ENCODE measurements at regions not wholly inside any gene's neighbourhood (a gene's known extent, or its start where the extent isn't known, plus 50 kb on each side); places are given as distances from the start of the nearest gene placed in this dataset.
"Not testable (repeated sequence)": the region's sequence is repeated elsewhere in the genome, so short reads cannot be mapped to it uniquely, and the experiment has no call there.

GRCh38 chr7:4486907-4487306 is 195.2 kb upstream of the FOXK1 start:
- H3K9ac ChIP-seq (ENCODE audit: low read length), result no peak overlapping the region
- no peaks in the 10 kb centered on the region for H3K36me3 ChIP-seq (ENCODE audit: control insufficient read depth, insufficient read depth, low read length)
- H3K4me3 ChIP-seq (ENCODE audit: low read length), result no peak overlapping the region
- no peak overlapping the region for H3K27ac ChIP-seq (ENCODE audit: low read depth, low read length)
- no peaks in the 10 kb centered on the region for H3K4me1 ChIP-seq (ENCODE audit: control insufficient read depth, insufficient read depth, low read length)
- H3K27me3 ChIP-seq (ENCODE audit: control insufficient read depth, insufficient read depth, low read length), result no peaks in the 10 kb centered on the region

- not testable (repeated sequence) for H3K9ac ChIP-seq (ENCODE audit: low read length); H3K27me3 ChIP-seq (ENCODE audit: control insufficient read depth, insufficient read depth, low read length); H3K4me3 ChIP-seq (ENCODE audit: low read length); H3K4me1 ChIP-seq (ENCODE audit: control insufficient read depth, insufficient read depth, low read length); H3K36me3 ChIP-seq (ENCODE audit: control insufficient read depth, insufficient read depth, low read length); H3K27ac ChIP-seq (ENCODE audit: low read depth, low read length)
These were observed 185.2 kb upstream of the FOXK1 start for GRCh38 chr7:4496911-4497310.

- Histone ChIP-seq H3K9ac (ENCODE audit: low read length) (no peak overlapping the region), H3K36me3 (ENCODE audit: control insufficient read depth, insufficient read depth, low read length) (no peaks in the 10 kb centered on the region), H3K27me3 (ENCODE audit: control insufficient read depth, insufficient read depth, low read length) (no peaks in the 10 kb centered on the region), H3K4me3 (ENCODE audit: low read length) (no peak overlapping the region), H3K27ac (ENCODE audit: low read depth, low read length) (no peak overlapping the region), H3K4me1 (ENCODE audit: control insufficient read depth, insufficient read depth, low read length) (no peaks in the 10 kb centered on the region)
These were observed 181.3 kb upstream of the FOXK1 start for GRCh38 chr7:4500812-4501211.

- not testable (repeated sequence) for H3K4me3 ChIP-seq (ENCODE audit: low read length); H3K27ac ChIP-seq (ENCODE audit: low read depth, low read length); H3K27me3 ChIP-seq (ENCODE audit: control insufficient read depth, insufficient read depth, low read length); H3K4me1 ChIP-seq (ENCODE audit: control insufficient read depth, insufficient read depth, low read length); H3K36me3 ChIP-seq (ENCODE audit: control insufficient read depth, insufficient read depth, low read length); H3K9ac ChIP-seq (ENCODE audit: low read length)
These were observed 174.2 kb upstream of the FOXK1 start for GRCh38 chr7:4507886-4508285.

- Histone ChIP-seq H3K4me1 (ENCODE audit: control insufficient read depth, insufficient read depth, low read length) (no peaks in the 10 kb centered on the region), H3K27me3 (ENCODE audit: control insufficient read depth, insufficient read depth, low read length) (no peaks in the 10 kb centered on the region), H3K9ac (ENCODE audit: low read length) (no peak overlapping the region), H3K4me3 (ENCODE audit: low read length) (no peak overlapping the region), H3K36me3 (ENCODE audit: control insufficient read depth, insufficient read depth, low read length) (no peaks in the 10 kb centered on the region), H3K27ac (ENCODE audit: low read depth, low read length) (no peak overlapping the region)
These were observed 168.6 kb upstream of the FOXK1 start for GRCh38 chr7:4513450-4513849.

- H3K36me3 ChIP-seq (ENCODE audit: control insufficient read depth, insufficient read depth, low read length), result no peaks in the 10 kb centered on the region
- no peaks in the 10 kb centered on the region for H3K4me1 ChIP-seq (ENCODE audit: control insufficient read depth, insufficient read depth, low read length)
- H3K27me3 ChIP-seq (ENCODE audit: control insufficient read depth, insufficient read depth, low read length), result no peaks in the 10 kb centered on the region
- H3K27ac ChIP-seq (ENCODE audit: low read depth, low read length), result no peak overlapping the region
- H3K9ac ChIP-seq (ENCODE audit: low read length), result no peak overlapping the region
- H3K4me3 ChIP-seq (ENCODE audit: low read length), result no peak overlapping the region
These were observed 162.1 kb upstream of the FOXK1 start for GRCh38 chr7:4519819-4520520.

GRCh38 chr7:4523219-4523618 is 158.9 kb upstream of the FOXK1 start:
- H3K36me3 ChIP-seq (ENCODE audit: control insufficient read depth, insufficient read depth, low read length), result no peaks in the 10 kb centered on the region

GRCh38 chr7:4523873-4524272 is 158.2 kb upstream of the FOXK1 start:
- no peaks in the 10 kb centered on the region for H3K4me1 ChIP-seq (ENCODE audit: control insufficient read depth, insufficient read depth, low read length)
- H3K27me3 ChIP-seq (ENCODE audit: control insufficient read depth, insufficient read depth, low read length), result no peaks in the 10 kb centered on the region
- H3K27ac ChIP-seq (ENCODE audit: low read depth, low read length), result no peak overlapping the region
- no peak overlapping the region for H3K4me3 ChIP-seq (ENCODE audit: low read length)
- no peak overlapping the region for H3K9ac ChIP-seq (ENCODE audit: low read length)
- H3K36me3 ChIP-seq (ENCODE audit: control insufficient read depth, insufficient read depth, low read length), result no peaks in the 10 kb centered on the region

More at GRCh38 chr7:4523219-4523618, 158.9 kb upstream of the FOXK1 start:
- Histone ChIP-seq H3K27me3 (ENCODE audit: control insufficient read depth, insufficient read depth, low read length) (no peaks in the 10 kb centered on the region), H3K27ac (ENCODE audit: low read depth, low read length) (no peak overlapping the region), H3K9ac (ENCODE audit: low read length) (no peak overlapping the region), H3K4me3 (ENCODE audit: low read length) (no peak overlapping the region), H3K4me1 (ENCODE audit: control insufficient read depth, insufficient read depth, low read length) (no peaks in the 10 kb centered on the region)

- Histone ChIP-seq H3K4me1 (ENCODE audit: control insufficient read depth, insufficient read depth, low read length) (no peaks in the 10 kb centered on the region), H3K36me3 (ENCODE audit: control insufficient read depth, insufficient read depth, low read length) (no peaks in the 10 kb centered on the region), H3K27me3 (ENCODE audit: control insufficient read depth, insufficient read depth, low read length) (no peaks in the 10 kb centered on the region), H3K27ac (ENCODE audit: low read depth, low read length) (no peak overlapping the region), H3K9ac (ENCODE audit: low read length) (no peak overlapping the region), H3K4me3 (ENCODE audit: low read length) (no peak overlapping the region)
These were observed 156.2 kb upstream of the FOXK1 start for GRCh38 chr7:4525884-4526283.

GRCh38 chr7:4527988-4528636 is 154.0 kb upstream of the FOXK1 start:
- no peak overlapping the region for H3K4me3 ChIP-seq (ENCODE audit: low read length)
- no peaks in the 10 kb centered on the region for H3K27me3 ChIP-seq (ENCODE audit: control insufficient read depth, insufficient read depth, low read length)
- H3K4me1 ChIP-seq (ENCODE audit: control insufficient read depth, insufficient read depth, low read length), result no peaks in the 10 kb centered on the region
- no peak overlapping the region for H3K27ac ChIP-seq (ENCODE audit: low read depth, low read length)
- H3K9ac ChIP-seq (ENCODE audit: low read length), result no peak overlapping the region
- no peaks in the 10 kb centered on the region for H3K36me3 ChIP-seq (ENCODE audit: control insufficient read depth, insufficient read depth, low read length)

GRCh38 chr7:4531236-4531635 is 150.9 kb upstream of the FOXK1 start:
- Histone ChIP-seq H3K4me3 (ENCODE audit: low read length) (no peak overlapping the region), H3K27ac (ENCODE audit: low read depth, low read length) (no peak overlapping the region), H3K36me3 (ENCODE audit: control insufficient read depth, insufficient read depth, low read length) (no peaks in the 10 kb centered on the region), H3K9ac (ENCODE audit: low read length) (no peak overlapping the region), H3K27me3 (ENCODE audit: control insufficient read depth, insufficient read depth, low read length) (no peaks in the 10 kb centered on the region), H3K4me1 (ENCODE audit: control insufficient read depth, insufficient read depth, low read length) (no peaks in the 10 kb centered on the region)

GRCh38 chr7:4533339-4533738 is 148.8 kb upstream of the FOXK1 start:
- not testable (repeated sequence) for H3K36me3 ChIP-seq (ENCODE audit: control insufficient read depth, insufficient read depth, low read length); H3K4me1 ChIP-seq (ENCODE audit: control insufficient read depth, insufficient read depth, low read length); H3K9ac ChIP-seq (ENCODE audit: low read length); H3K27me3 ChIP-seq (ENCODE audit: control insufficient read depth, insufficient read depth, low read length); H3K4me3 ChIP-seq (ENCODE audit: low read length); H3K27ac ChIP-seq (ENCODE audit: low read depth, low read length)

GRCh38 chr7:4549681-4550080 is 132.4 kb upstream of the FOXK1 start:
- Histone ChIP-seq H3K27ac (ENCODE audit: low read depth, low read length) (no peak overlapping the region), H3K4me3 (ENCODE audit: low read length) (no peak overlapping the region), H3K9ac (ENCODE audit: low read length) (no peak overlapping the region), H3K27me3 (ENCODE audit: control insufficient read depth, insufficient read depth, low read length) (no peaks in the 10 kb centered on the region), H3K36me3 (ENCODE audit: control insufficient read depth, insufficient read depth, low read length) (no peaks in the 10 kb centered on the region), H3K4me1 (ENCODE audit: control insufficient read depth, insufficient read depth, low read length) (no peaks in the 10 kb centered on the region)
